ENCODE measurements at regions not wholly inside any gene's neighbourhood (a gene's known extent, or its start where the extent isn't known, plus 50 kb on each side); places are given as distances from the start of the nearest gene placed in this dataset.

- TF ChIP-seq CTCF (IDR thresholded peaks at IDR 0.05) (no peak), EP300 (IDR thresholded peaks at IDR 0.05) (no peak), POLR2A (IDR thresholded peaks at IDR 0.05) (no peak), POLR2AphosphoS5 (IDR thresholded peaks at IDR 0.05) (no peak)
Measured at GRCh38 chr6:27668442-27669294, 195.8 kb upstream of the ZNF184 start.

Data from gastroesophageal sphincter (tissue), 3 donors.